CD14-positive monocyte (primary cell): ENCODE measurements at regions not wholly inside any gene's neighbourhood (a gene's known extent, or its start where the extent isn't known, plus 50 kb on each side); places are given as distances from the start of the nearest gene placed in this dataset.

Experiments used
- DNase-seq, 3 donors: peaks; one replicate each; pipeline ENCODE4 v3.0.0-alpha.2; 2011 to 2022
- H2AFZ ChIP-seq: 2 replicates; pipeline ENCODE4 v1.6.0; 2012; ENCODE audit warnings: mild to moderate bottlenecking, low read depth, low read length, inconsistent platforms; ENCODE audit not compliant: insufficient read depth, poor library complexity, severe bottlenecking
- H3K27ac ChIP-seq, 2 donors: 1 replicate in 1 of 2; 2 replicates in 1 of 2; pipeline ENCODE4 v1.5.1; 2012 to 2013; ENCODE audit warnings: low read length in 2 of 2, control low read depth in 1 of 2, inconsistent platforms in 1 of 2, low read depth in 1 of 2, mild to moderate bottlenecking in 1 of 2
- H3K27me3 ChIP-seq, 2 donors: one replicate each; pipeline versions ENCODE4 v1.6.0 to v1.6.1; 2011 to 2013; ENCODE audit warnings: low read length in 2 of 2; ENCODE audit not compliant: control insufficient read depth in 2 of 2, insufficient read depth in 2 of 2
- H3K36me3 ChIP-seq, 2 donors: replicated peaks in 1 of 2; 1 replicate in 1 of 2; 2 replicates in 1 of 2; pipeline versions ENCODE4 v1.5.1 to v1.6.1; 2012 to 2013; ENCODE audit warnings: low read length in 2 of 2, control low read depth in 1 of 2, inconsistent platforms in 1 of 2, mild to moderate bottlenecking in 1 of 2; ENCODE audit not compliant: insufficient read depth in 2 of 2, control insufficient read depth in 1 of 2
- H3K4me1 ChIP-seq, 2 donors: 1 replicate in 1 of 2; 2 replicates in 1 of 2; pipeline versions ENCODE4 v1.5.1 to v1.6.1; 2012 to 2013; ENCODE audit warnings: low read length in 2 of 2, control low read depth in 1 of 2, inconsistent platforms in 1 of 2, mild to moderate bottlenecking in 1 of 2, moderate library complexity in 1 of 2; ENCODE audit not compliant: insufficient read depth in 2 of 2, control insufficient read depth in 1 of 2
- H3K4me2 ChIP-seq: replicated peaks from 2 replicates; pipeline ENCODE3; 2012; ENCODE audit warnings: low read length, moderate library complexity, mild to moderate bottlenecking; ENCODE audit not compliant: poor library complexity, severe bottlenecking; ENCODE audit errors: extremely low read depth
- H3K4me3 ChIP-seq, 3 experiments: fragments of 200-600 bp in 1 of 3; sonication (generic) in 1 of 3; replicated peaks in 1 of 3; 1 replicate in 2 of 3; 2 replicates in 1 of 3; pipeline ENCODE4 v1.5.1; 2011 to 2013; ENCODE audit warnings: low read length in 3 of 3, mild to moderate bottlenecking in 3 of 3, control low read depth in 2 of 3, low read depth in 2 of 3, inconsistent platforms in 1 of 3, moderate library complexity in 1 of 3
- H3K79me2 ChIP-seq: 2 replicates; pipeline ENCODE4 v1.6.0; 2012; ENCODE audit warnings: mild to moderate bottlenecking, control low read depth, inconsistent platforms, low read length, moderate library complexity; ENCODE audit not compliant: insufficient read depth
- H3K9ac ChIP-seq: 2 replicates; pipeline ENCODE4 v1.6.0; 2017; ENCODE audit warnings: low read length, mild to moderate bottlenecking; ENCODE audit not compliant: insufficient read depth, poor library complexity, severe bottlenecking
- H3K9me3 ChIP-seq, 2 donors: replicated peaks in 1 of 2; 1 replicate in 1 of 2; 2 replicates in 1 of 2; pipeline versions ENCODE4 v1.5.1 to v1.6.1; 2012 to 2013; ENCODE audit warnings: low read length in 2 of 2, control low read depth in 1 of 2; ENCODE audit not compliant: control insufficient read depth in 1 of 2, insufficient read depth in 1 of 2
- H4K20me1 ChIP-seq: 2 replicates; pipeline ENCODE4 v1.6.0; 2012; ENCODE audit warnings: mild to moderate bottlenecking, low read length, control low read depth, moderate library complexity; ENCODE audit not compliant: insufficient read depth
- H3K27ac Mint-ChIP-seq, 7 donors: one replicate each; pipeline ENCODE4 v1.8.0; 2020; ENCODE audit warnings: mild to moderate bottlenecking in 7 of 7, mixed read lengths in 7 of 7, moderate library complexity in 6 of 7, inconsistent platforms in 2 of 7
- H3K27me3 Mint-ChIP-seq, 3 donors: one replicate each; pipeline ENCODE4 v1.8.0; 2021 to 2022; ENCODE audit warnings: low read depth in 3 of 3, mild to moderate bottlenecking in 3 of 3, mixed read lengths in 3 of 3, moderate library complexity in 3 of 3, inconsistent platforms in 1 of 3
- H3K36me3 Mint-ChIP-seq, 2 donors: one replicate each; pipeline ENCODE4 v1.8.0; 2020; ENCODE audit warnings: mixed read lengths in 2 of 2, inconsistent platforms in 1 of 2, mild to moderate bottlenecking in 1 of 2
- H3K4me1 Mint-ChIP-seq: one replicate; pipeline ENCODE4 v1.8.0; 2020; ENCODE audit warnings: mild to moderate bottlenecking, mixed read lengths
- H3K4me3 Mint-ChIP-seq, 2 donors: one replicate each; pipeline ENCODE4 v1.8.0; 2020; ENCODE audit warnings: mild to moderate bottlenecking in 2 of 2, mixed read lengths in 2 of 2, moderate library complexity in 1 of 2
- H3K9me3 Mint-ChIP-seq, 7 donors: one replicate each; pipeline ENCODE4 v1.8.0; 2020 to 2022; ENCODE audit warnings: mixed read lengths in 7 of 7, mild to moderate bottlenecking in 6 of 7, moderate library complexity in 6 of 7, inconsistent platforms in 2 of 7
- CTCF ChIP-seq: fragments of 200-600 bp; IDR thresholded peaks from one replicate; pipeline ENCODE4 v1.8.0; 2022; ENCODE audit warnings: antibody characterized with exemption, mild to moderate bottlenecking
- WGBS: methylation state at CpG from one replicate; pipeline ENCODE4 v1.1.5; 2013; ENCODE audit warnings: missing lambda C conversion rate; ENCODE audit not compliant: insufficient coverage; 5-methylcytosine and 5-hydroxymethylcytosine counted together
- intact Hi-C, 2 donors: fragments of 100-400 bp; cut with micrococcal nuclease; formaldehyde crosslinking; loops; one replicate each; pipeline versions ENCODE4 v1.15.0 to v1.15.1; 2023

GRCh38 chr9:23636199-23636598, 189.8 kb downstream of the ELAVL2 start:
- no CpG with 5 or more reads among the region's 2 CpGs for WGBS
- no peaks in the 10 kb centered on the region for H3K4me1 Mint-ChIP-seq

GRCh38 chr9:23638011-23638410, 188.0 kb downstream of the ELAVL2 start:
- Histone ChIP-seq H3K79me2 (no peaks in the 10 kb centered on the region), H3K4me2 (no peak overlapping the region), H3K4me1 (no peaks in the 10 kb centered on the region), H3K9me3 (peaks cover 2 to 9% of the 10 kb centered on the region in 2 donors), H3K27me3 (no peaks in the 10 kb centered on the region), H3K36me3 (no peaks in the 10 kb centered on the region), H3K27ac (no peak overlapping the region), H2AFZ (no peak overlapping the region), H4K20me1 (no peaks in the 10 kb centered on the region), H3K4me3 (no peak overlapping the region), H3K9ac (no peak overlapping the region)
- Mint-ChIP-seq H3K27me3 (no peaks in the 10 kb centered on the region), H3K4me1 (no peaks in the 10 kb centered on the region), H3K36me3 (no peaks in the 10 kb centered on the region), H3K9me3 (peaks cover 1 to 10% (median 2%) of the 10 kb centered on the region in 7 donors), H3K4me3 (no peak overlapping the region), H3K27ac (no peak overlapping the region)
- 50% methylated on average over 1 of the region's 3 CpGs for whole genome bisulfite sequencing
- TF ChIP-seq CTCF: no peak
- DNase-seq: no peak
- intact Hi-C loops: no loop called here

More at GRCh38 chr9:23636199-23636598, 189.8 kb downstream of the ELAVL2 start:
- Histone ChIP-seq H4K20me1 (no peaks in the 10 kb centered on the region), H3K36me3 (no peaks in the 10 kb centered on the region), H2AFZ (no peak overlapping the region), H3K4me3 (no peak overlapping the region), H3K27me3 (no peaks in the 10 kb centered on the region), H3K4me2 (no peak overlapping the region), H3K79me2 (no peaks in the 10 kb centered on the region), H3K4me1 (no peaks in the 10 kb centered on the region), H3K9ac (no peak overlapping the region), H3K9me3 (peaks cover 4 to 9% of the 10 kb centered on the region in 2 donors), H3K27ac (no peak overlapping the region)
- H3K27me3 Mint-ChIP-seq: no peaks in the 10 kb centered on the region
- peaks cover 0 to 10% (median 3%) of the 10 kb centered on the region in 7 donors for H3K9me3 Mint-ChIP-seq
- H3K36me3 Mint-ChIP-seq: no peaks in the 10 kb centered on the region
- TF ChIP-seq CTCF: no peak
- no peak overlapping the region for H3K27ac Mint-ChIP-seq
- no peak for DNase-seq
- intact Hi-C loops: no loop called here
- H3K4me3 Mint-ChIP-seq: no peak overlapping the region
